Trophoblast cell (in vitro differentiated cells and primary cell): ENCODE measurements at regions not wholly inside any gene's neighbourhood (a gene's known extent, or its start where the extent isn't known, plus 50 kb on each side); places are given as distances from the start of the nearest gene placed in this dataset.

Experiments used
- DNase-seq, 2 donors: peaks; one replicate each; pipeline ENCODE4 v3.0.0-alpha.2; 2016
- H2AFZ ChIP-seq: 2 replicates; pipeline ENCODE4 v1.6.1; 2013; ENCODE audit warnings: low read length, moderate library complexity, mild to moderate bottlenecking; ENCODE audit not compliant: insufficient read depth, poor library complexity
- H2AK5ac ChIP-seq: 2 replicates; pipeline ENCODE4 v1.6.1; 2013; ENCODE audit warnings: mild to moderate bottlenecking, low read length
- H2BK120ac ChIP-seq: 2 replicates; pipeline ENCODE4 v1.6.1; 2013; ENCODE audit warnings: low read length, mild to moderate bottlenecking, moderate library complexity; ENCODE audit not compliant: insufficient read depth, poor library complexity
- H2BK12ac ChIP-seq: 2 replicates; pipeline ENCODE4 v1.6.1; 2013; ENCODE audit warnings: mild to moderate bottlenecking, low read length, moderate library complexity
- H2BK5ac ChIP-seq: 2 replicates; pipeline ENCODE4 v1.6.1; 2013; ENCODE audit warnings: low read length, low read depth, moderate library complexity, mild to moderate bottlenecking; ENCODE audit not compliant: poor library complexity
- H3K14ac ChIP-seq: 2 replicates; pipeline ENCODE4 v1.6.1; 2013; ENCODE audit warnings: mild to moderate bottlenecking, low read length
- H3K18ac ChIP-seq: 2 replicates; pipeline ENCODE4 v1.6.1; 2013; ENCODE audit warnings: mild to moderate bottlenecking, low read length
- H3K23ac ChIP-seq: 2 replicates; pipeline ENCODE4 v1.6.1; 2013; ENCODE audit warnings: low read length
- H3K27ac ChIP-seq: 2 replicates; pipeline ENCODE4 v1.5.1; 2013; ENCODE audit warnings: low read depth, mild to moderate bottlenecking, inconsistent platforms, low read length, moderate library complexity
- H3K27me3 ChIP-seq: 2 replicates; pipeline ENCODE4 v1.6.1; 2013; ENCODE audit warnings: inconsistent platforms, mild to moderate bottlenecking, low read length, moderate library complexity; ENCODE audit not compliant: insufficient read depth
- H3K36me3 ChIP-seq, 2 experiments: 1 replicate in 1 of 2; 2 replicates in 1 of 2; pipeline ENCODE4 v1.6.1; 2013; ENCODE audit warnings: low read length in 2 of 2, mild to moderate bottlenecking in 2 of 2, moderate library complexity in 1 of 2; ENCODE audit not compliant: insufficient read depth in 2 of 2, control insufficient read depth in 1 of 2
- H3K4ac ChIP-seq: 2 replicates; pipeline ENCODE4 v1.6.1; 2013; ENCODE audit warnings: low read depth, mild to moderate bottlenecking, low read length, moderate library complexity
- H3K4me1 ChIP-seq, 2 experiments: 1 replicate in 1 of 2; 2 replicates in 1 of 2; pipeline ENCODE4 v1.6.1; 2013; ENCODE audit warnings: low read length in 2 of 2, mild to moderate bottlenecking in 2 of 2, moderate library complexity in 1 of 2; ENCODE audit not compliant: insufficient read depth in 2 of 2, control insufficient read depth in 1 of 2
- H3K4me2 ChIP-seq: 2 replicates; pipeline ENCODE4 v1.6.1; 2013; ENCODE audit warnings: inconsistent platforms, mild to moderate bottlenecking, low read length, moderate library complexity
- H3K4me3 ChIP-seq: 2 replicates; pipeline ENCODE4 v1.5.1; 2013; ENCODE audit warnings: mild to moderate bottlenecking, low read depth, low read length, inconsistent platforms
- H3K79me1 ChIP-seq: one replicate; pipeline ENCODE4 v1.6.1; 2013; ENCODE audit warnings: low read length
- H3K79me2 ChIP-seq: 2 replicates; pipeline ENCODE4 v1.6.1; 2013; ENCODE audit warnings: low read length, mild to moderate bottlenecking; ENCODE audit not compliant: control insufficient read depth, insufficient read depth, poor library complexity
- H3K9ac ChIP-seq: 2 replicates; pipeline ENCODE4 v1.6.1; 2013; ENCODE audit warnings: mild to moderate bottlenecking, low read length
- H3K9me3 ChIP-seq: 2 replicates; pipeline ENCODE4 v1.6.1; 2013; ENCODE audit warnings: low read depth, mild to moderate bottlenecking, control low read depth, inconsistent platforms, low read length; ENCODE audit not compliant: insufficient read depth
- H4K12ac ChIP-seq: 2 replicates; pipeline ENCODE4 v1.6.1; 2013; ENCODE audit warnings: low read depth, mild to moderate bottlenecking, low read length, moderate library complexity
- H4K8ac ChIP-seq: 2 replicates; pipeline ENCODE4 v1.6.1; 2013; ENCODE audit warnings: low read depth, mild to moderate bottlenecking, low read length, moderate library complexity
- H4K91ac ChIP-seq: one replicate; pipeline ENCODE4 v1.6.1; 2013; ENCODE audit warnings: low read depth, mild to moderate bottlenecking, low read length, moderate library complexity
- WGBS: extraction: QIAGEN DNeasy Blood & Tissue Kit; methylation state at CpG from one replicate; pipeline ENCODE4 v1.1.7; 2013; ENCODE audit warnings: missing lambda C conversion rate; ENCODE audit not compliant: insufficient read length, insufficient coverage; ENCODE audit errors: extremely low coverage; 5-methylcytosine and 5-hydroxymethylcytosine counted together

DNA sequence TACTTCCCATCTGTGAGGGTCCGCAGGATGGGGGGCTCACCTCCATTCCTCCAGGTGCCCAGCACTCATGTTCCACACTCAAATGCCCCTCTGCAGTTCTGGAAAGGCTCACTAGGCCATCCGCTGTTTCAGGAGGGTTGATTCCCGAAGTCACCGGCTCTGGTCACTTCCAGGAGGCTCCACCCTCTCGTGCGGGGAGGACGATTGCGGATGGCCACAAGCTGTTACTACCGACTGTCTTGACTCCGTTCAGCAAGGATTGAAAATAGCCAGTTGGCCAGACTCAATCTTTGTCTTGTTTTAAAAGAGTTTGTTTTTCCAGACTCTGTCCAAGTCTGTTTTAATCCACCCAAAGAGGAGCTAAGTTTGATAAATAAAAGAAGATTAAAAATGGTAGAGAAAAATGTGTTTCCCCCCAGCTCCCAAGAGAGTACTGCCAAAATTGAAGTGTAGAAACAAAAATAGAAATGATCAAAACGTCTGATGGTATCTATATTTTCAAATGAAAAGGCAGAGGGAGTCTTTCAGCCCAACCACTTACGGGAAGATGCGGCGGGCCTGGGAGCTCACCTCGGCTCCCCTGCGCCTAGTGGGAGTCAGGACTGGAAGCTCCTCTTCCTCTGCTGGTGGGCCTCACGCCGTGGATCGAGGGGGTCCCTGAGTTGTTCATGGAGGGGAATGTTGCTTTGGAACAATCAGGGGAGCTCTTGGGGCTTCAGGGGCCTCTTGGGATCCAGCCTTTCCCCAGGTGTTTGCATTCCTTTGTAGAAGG lies 1280.8 kb downstream of the BRD1 start:
- Histone ChIP-seq H2BK120ac (no peak overlapping the region), H2AK5ac (no peak overlapping the region)
- WGBS = no CpG with 5 or more reads among the region's 19 CpGs

GRCh38 chr22:48545987-48546386 lies 1281.7 kb downstream of the BRD1 start:
- H3K27ac ChIP-seq = no peak overlapping the region
- H3K4ac ChIP-seq = no peak overlapping the region
- no peak overlapping the region for H3K9ac ChIP-seq
- no peak for DNase-seq
- H2BK5ac ChIP-seq = no peak overlapping the region
- H3K4me1 ChIP-seq = no peaks in the 10 kb centered on the region
- H3K79me2 ChIP-seq = no peaks in the 10 kb centered on the region
- H3K27me3 ChIP-seq = no peaks in the 10 kb centered on the region
- peaks cover 10% of the 10 kb centered on the region for H3K9me3 ChIP-seq
- H4K91ac ChIP-seq = no peak overlapping the region
- no peak overlapping the region for H2AFZ ChIP-seq
- no peaks in the 10 kb centered on the region for H3K36me3 ChIP-seq
- no peak overlapping the region for H4K8ac ChIP-seq
- H3K14ac ChIP-seq = no peak overlapping the region
- H2BK12ac ChIP-seq = no peak overlapping the region
- no peak overlapping the region for H3K18ac ChIP-seq
- H2AK5ac ChIP-seq = no peak overlapping the region
- no CpG with 5 or more reads among the region's 18 CpGs for WGBS
- no peak overlapping the region for H3K23ac ChIP-seq
- no peaks in the 10 kb centered on the region for H3K79me1 ChIP-seq
- H4K12ac ChIP-seq = no peak overlapping the region
- H3K4me3 ChIP-seq = no peak overlapping the region
- H2BK120ac ChIP-seq = no peak overlapping the region
- H3K4me2 ChIP-seq = no peak overlapping the region

More for the DNA sequence above, 1280.8 kb downstream of the BRD1 start:
- H3K4me1 ChIP-seq = no peaks in the 10 kb centered on the region
- H3K14ac ChIP-seq = no peak overlapping the region
- H3K23ac ChIP-seq = no peak overlapping the region
- no peak overlapping the region for H3K27ac ChIP-seq
- no peak overlapping the region for H4K8ac ChIP-seq
- H3K9me3 ChIP-seq = peaks cover 10% of the 10 kb centered on the region
- no peak overlapping the region for H3K18ac ChIP-seq
- no peaks in the 10 kb centered on the region for H3K79me1 ChIP-seq
- H4K12ac ChIP-seq = no peak overlapping the region
- DNase-seq = no peak
- no peaks in the 10 kb centered on the region for H3K27me3 ChIP-seq
- no peaks in the 10 kb centered on the region for H3K79me2 ChIP-seq
- H4K91ac ChIP-seq = no peak overlapping the region
- H3K9ac ChIP-seq = no peak overlapping the region
- no peaks in the 10 kb centered on the region for H3K36me3 ChIP-seq
- no peak overlapping the region for H3K4ac ChIP-seq
- no peak overlapping the region for H2AFZ ChIP-seq
- no peak overlapping the region for H2BK12ac ChIP-seq
- H3K4me3 ChIP-seq = no peak overlapping the region
- no peak overlapping the region for H3K4me2 ChIP-seq
- no peak overlapping the region for H2BK5ac ChIP-seq

DNA sequence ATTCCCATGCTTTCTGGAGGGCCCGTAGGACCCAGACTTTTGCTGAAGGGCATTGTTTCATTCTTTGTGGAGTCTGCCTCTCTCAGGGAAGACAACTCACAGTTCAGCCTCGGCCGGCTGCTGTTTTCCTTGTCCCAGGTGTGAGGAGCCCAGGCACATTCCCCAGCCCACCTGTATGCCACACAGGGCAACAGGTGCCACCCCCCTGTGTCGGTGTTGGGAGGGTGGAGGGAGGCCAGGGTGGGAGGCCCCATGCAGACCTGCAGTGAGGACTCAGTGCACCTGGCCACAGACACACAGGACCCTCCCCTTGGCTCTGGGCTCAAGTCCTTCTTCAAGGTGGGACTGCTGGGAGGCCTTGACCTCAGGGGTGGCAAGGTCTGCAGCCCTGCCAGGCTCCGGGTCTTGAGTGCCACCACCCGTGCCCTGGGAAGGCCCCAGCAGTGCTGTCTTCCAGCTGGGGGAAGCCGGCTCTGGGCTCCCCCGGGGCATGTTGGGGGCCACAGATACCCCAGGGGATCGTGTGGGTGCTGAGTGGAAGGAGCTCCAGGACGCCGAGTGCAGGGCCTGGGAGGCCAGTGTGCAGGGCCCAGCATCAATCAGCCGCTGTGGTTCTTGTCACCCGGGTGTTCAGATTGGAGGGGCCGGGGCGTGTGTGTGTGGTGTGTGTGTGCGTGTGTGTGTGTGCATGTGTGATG lies 1286.1 kb downstream of the BRD1 start:
- no peaks in the 10 kb centered on the region for H3K79me1 ChIP-seq
- no peaks in the 10 kb centered on the region for H3K4me1 ChIP-seq
- peaks cover 10% of the 10 kb centered on the region for H3K9me3 ChIP-seq
- no peak overlapping the region for H3K9ac ChIP-seq
- DNase-seq = no peak
- H3K4ac ChIP-seq = no peak overlapping the region
- H3K4me3 ChIP-seq = no peak overlapping the region
- no peak overlapping the region for H4K12ac ChIP-seq
- no peak overlapping the region for H3K23ac ChIP-seq
- H2BK120ac ChIP-seq = no peak overlapping the region
- no peak overlapping the region for H2AFZ ChIP-seq
- WGBS = no CpG with 5 or more reads among the region's 16 CpGs
- H3K79me2 ChIP-seq = no peaks in the 10 kb centered on the region
- no peak overlapping the region for H3K4me2 ChIP-seq
- no peak overlapping the region for H3K18ac ChIP-seq
- H3K27me3 ChIP-seq = no peaks in the 10 kb centered on the region
- no peak overlapping the region for H2BK5ac ChIP-seq
- H4K8ac ChIP-seq = no peak overlapping the region
- H4K91ac ChIP-seq = no peak overlapping the region
- H3K36me3 ChIP-seq = no peaks in the 10 kb centered on the region
- H2BK12ac ChIP-seq = no peak overlapping the region
- no peak overlapping the region for H3K14ac ChIP-seq
- H2AK5ac ChIP-seq = no peak overlapping the region
- H3K27ac ChIP-seq = no peak overlapping the region

DNA sequence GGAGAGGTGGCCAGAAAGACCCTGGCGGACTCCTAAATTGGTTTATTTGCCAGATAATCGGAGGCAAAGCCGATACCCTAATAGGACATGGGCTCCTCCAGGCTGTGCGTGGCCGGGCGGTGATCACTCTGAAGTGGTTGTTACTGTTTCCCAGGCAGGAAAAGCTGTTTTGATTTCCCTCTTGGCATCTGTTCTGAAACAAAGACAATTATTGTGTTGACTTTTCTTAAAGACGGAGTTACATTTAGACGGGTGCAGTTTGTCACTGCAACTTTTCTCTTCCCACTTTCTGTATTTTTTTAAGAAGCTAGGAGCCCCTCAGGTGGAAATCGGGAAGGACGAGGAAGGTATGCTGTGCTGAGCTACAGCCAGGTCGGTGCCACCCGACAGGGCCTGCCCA lies 1288.4 kb downstream of the BRD1 start:
- Histone ChIP-seq H2BK120ac (no peak overlapping the region), H3K14ac (no peak overlapping the region), H4K12ac (no peak overlapping the region), H3K4ac (no peak overlapping the region), H2AK5ac (no peak overlapping the region), H3K4me3 (no peak overlapping the region), H3K4me1 (no peaks in the 10 kb centered on the region), H4K91ac (no peak overlapping the region), H2BK12ac (no peak overlapping the region), H3K18ac (no peak overlapping the region), H3K27me3 (no peaks in the 10 kb centered on the region), H3K9me3 (peaks cover 11% of the 10 kb centered on the region), H3K27ac (no peak overlapping the region), H3K79me2 (no peaks in the 10 kb centered on the region), H3K4me2 (no peak overlapping the region), H3K23ac (no peak overlapping the region), H3K9ac (no peak overlapping the region), H3K36me3 (no peaks in the 10 kb centered on the region), H2AFZ (no peak overlapping the region), H2BK5ac (no peak overlapping the region), H4K8ac (no peak overlapping the region), H3K79me1 (no peaks in the 10 kb centered on the region)
- no peak for DNase-seq
- no CpG with 5 or more reads among the region's 12 CpGs for WGBS
